ENCODE measurements at regions not wholly inside any gene's neighbourhood (a gene's known extent, or its start where the extent isn't known, plus 50 kb on each side); places are given as distances from the start of the nearest gene placed in this dataset.

- no peak for TF ChIP-seq CTCF (IDR thresholded peaks at IDR 0.05)
Observed at GRCh38 chr16:85448557-85449190, 164.4 kb upstream of the GSE1 start.

- TF ChIP-seq CTCF (IDR thresholded peaks at IDR 0.05), result no peak
Observed at GRCh38 chr16:85449191-85449884, 163.8 kb upstream of the GSE1 start.

- no peak for TF ChIP-seq CTCF (IDR thresholded peaks at IDR 0.05)
Observed at GRCh38 chr16:85449885-85450245, 163.3 kb upstream of the GSE1 start.

GRCh38 chr16:85451641-85452363, 161.3 kb upstream of the GSE1 start:
- no peak for TF ChIP-seq CTCF (IDR thresholded peaks at IDR 0.05)

- TF ChIP-seq CTCF (IDR thresholded peaks at IDR 0.05), result no peak
Observed at GRCh38 chr16:85452364-85453193, 160.5 kb upstream of the GSE1 start.

- no peak for TF ChIP-seq CTCF (IDR thresholded peaks at IDR 0.05)
Observed at GRCh38 chr16:85453194-85453678, 159.9 kb upstream of the GSE1 start.

- no peak for TF ChIP-seq CTCF (IDR thresholded peaks at IDR 0.05)
Observed at GRCh38 chr16:85453703-85454102, 159.4 kb upstream of the GSE1 start.

All from LNCAP (cell line).